PC-3 (cell line): ENCODE measurements at regions not wholly inside any gene's neighbourhood (a gene's known extent, or its start where the extent isn't known, plus 50 kb on each side); places are given as distances from the start of the nearest gene placed in this dataset.

Experiments
- EZH2 ChIP-seq: fragments of 300-600 bp; sonication (generic); IDR thresholded peaks from one replicate; pipeline ENCODE4 v1.6.1; 2017; ENCODE audit warnings: antibody characterized with exemption, mild to moderate bottlenecking, low read length; ENCODE audit not compliant: unreplicated experiment
- EZH2phosphoT487 ChIP-seq: fragments of 300-600 bp; sonication (generic); IDR thresholded peaks from 2 replicates; pipeline ENCODE4 v1.6.1; 2018; ENCODE audit warnings: mild to moderate bottlenecking, antibody characterized with exemption, low read length, borderline replicate concordance
- TF ChIP-seq, protein P1 (sequence below): fragments of 300-600 bp; sonication (generic); conservative IDR thresholded peaks from 2 replicates; pipeline ENCODE4 v1.5.1; 2017; ENCODE audit warnings: antibody characterized with exemption, low read depth, mild to moderate bottlenecking, low read length

DNA sequence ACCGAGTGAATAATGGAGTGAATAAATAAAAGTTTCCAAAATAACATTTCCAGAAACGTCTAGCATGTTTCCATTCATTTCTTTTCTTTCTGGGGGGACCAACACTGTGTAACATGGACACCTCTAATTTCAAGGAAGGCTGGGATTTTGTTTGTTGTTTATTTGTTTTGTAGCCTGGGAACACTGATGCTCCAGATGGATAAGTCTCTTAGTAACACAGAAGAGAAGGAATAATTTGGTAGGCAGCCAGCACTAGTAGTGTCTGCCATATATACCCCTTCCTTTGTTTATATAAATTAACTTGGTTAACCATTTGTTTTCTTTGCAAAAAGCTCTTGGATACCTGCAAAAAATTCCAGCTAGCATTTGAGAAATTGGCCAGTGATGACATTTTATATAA lies 411.4 kb upstream of the DEPDC1 start:
- TF ChIP-seq EZH2phosphoT487 (no peak), EZH2 (no peak)
- TF ChIP-seq, protein P1, sequence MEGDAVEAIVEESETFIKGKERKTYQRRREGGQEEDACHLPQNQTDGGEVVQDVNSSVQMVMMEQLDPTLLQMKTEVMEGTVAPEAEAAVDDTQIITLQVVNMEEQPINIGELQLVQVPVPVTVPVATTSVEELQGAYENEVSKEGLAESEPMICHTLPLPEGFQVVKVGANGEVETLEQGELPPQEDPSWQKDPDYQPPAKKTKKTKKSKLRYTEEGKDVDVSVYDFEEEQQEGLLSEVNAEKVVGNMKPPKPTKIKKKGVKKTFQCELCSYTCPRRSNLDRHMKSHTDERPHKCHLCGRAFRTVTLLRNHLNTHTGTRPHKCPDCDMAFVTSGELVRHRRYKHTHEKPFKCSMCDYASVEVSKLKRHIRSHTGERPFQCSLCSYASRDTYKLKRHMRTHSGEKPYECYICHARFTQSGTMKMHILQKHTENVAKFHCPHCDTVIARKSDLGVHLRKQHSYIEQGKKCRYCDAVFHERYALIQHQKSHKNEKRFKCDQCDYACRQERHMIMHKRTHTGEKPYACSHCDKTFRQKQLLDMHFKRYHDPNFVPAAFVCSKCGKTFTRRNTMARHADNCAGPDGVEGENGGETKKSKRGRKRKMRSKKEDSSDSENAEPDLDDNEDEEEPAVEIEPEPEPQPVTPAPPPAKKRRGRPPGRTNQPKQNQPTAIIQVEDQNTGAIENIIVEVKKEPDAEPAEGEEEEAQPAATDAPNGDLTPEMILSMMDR, result no peak
